Breast epithelium (tissue), 4 donors: ENCODE measurements at regions not wholly inside any gene's neighbourhood (a gene's known extent, or its start where the extent isn't known, plus 50 kb on each side); places are given as distances from the start of the nearest gene placed in this dataset.

Source experiments
- DNase-seq, 2 donors: peaks; one replicate each; pipeline ENCODE4 v3.0.0-alpha.2; 2019; ENCODE audit warnings: low spot score in 2 of 2
- H3K27ac ChIP-seq, 2 donors: fragments of 200-600 bp; sonication (generic) in 1 of 2; one replicate each; pipeline ENCODE4 v1.5.1; 2016 to 2019; ENCODE audit warnings: mild to moderate bottlenecking in 1 of 2
- H3K27me3 ChIP-seq, 2 donors: fragments of 200-600 bp; sonication (generic) in 1 of 2; one replicate each; pipeline versions ENCODE4 v1.5.1 to v1.6.0; 2017 to 2019; ENCODE audit warnings: control low read depth in 1 of 2, mild to moderate bottlenecking in 1 of 2
- H3K36me3 ChIP-seq: fragments of 200-600 bp; one replicate; pipeline ENCODE4 v1.5.1; 2019
- H3K4me1 ChIP-seq, 2 donors: fragments of 200-600 bp; sonication (generic); one replicate each; pipeline ENCODE4 v1.5.1; 2016 to 2019; ENCODE audit warnings: control low read depth in 1 of 2
- H3K4me3 ChIP-seq, 3 donors: fragments of 200-600 bp; sonication (generic); 1 replicate in 2 of 3; 2 replicates in 1 of 3; pipeline ENCODE4 v1.5.1; 2016 to 2019; ENCODE audit warnings: mild to moderate bottlenecking in 3 of 3, moderate library complexity in 2 of 3
- H3K9me3 ChIP-seq, 2 donors: fragments of 200-600 bp; sonication (generic) in 1 of 2; one replicate each; pipeline ENCODE4 v1.5.1; 2016 to 2019; ENCODE audit warnings: control low read depth in 1 of 2
- CTCF ChIP-seq, 3 donors: fragments of 450-650 bp; IDR thresholded peaks; one replicate each; pipeline ENCODE4 v1.5.1; 2016 to 2017; ENCODE audit warnings: antibody characterized with exemption in 3 of 3, mild to moderate bottlenecking in 3 of 3, moderate library complexity in 3 of 3
- POLR2A ChIP-seq: fragments of 450-650 bp; IDR thresholded peaks from one replicate; pipeline ENCODE4 v1.6.1; 2016; ENCODE audit warnings: antibody characterized with exemption, mild to moderate bottlenecking, moderate library complexity
- POLR2AphosphoS5 ChIP-seq, 3 donors: sonication (generic); formaldehyde crosslinking; IDR thresholded peaks; one replicate each; pipeline ENCODE4 v1.6.1; 2017; ENCODE audit warnings: antibody characterized with exemption in 3 of 3
- intact Hi-C: fragments of 100-400 bp; cut with DNase I; formaldehyde crosslinking; loops from one replicate; pipeline ENCODE4 v1.15.1; 2023; ENCODE audit warnings: low total_unique reads

- H3K27ac ChIP-seq, result no peak overlapping the region
- no peak overlapping the region for H3K4me3 ChIP-seq
- no peak for DNase-seq
- H3K4me1 ChIP-seq, result no peaks in the 10 kb centered on the region
- no peaks in the 10 kb centered on the region for H3K27me3 ChIP-seq
- no peak for TF ChIP-seq CTCF (IDR thresholded peaks at IDR 0.05)
- TF ChIP-seq POLR2AphosphoS5 (IDR thresholded peaks at IDR 0.05), result no peak
- TF ChIP-seq POLR2A, result no peak
- H3K9me3 ChIP-seq, result no peaks in the 10 kb centered on the region
- intact Hi-C loops, result no loop called here
- H3K36me3 ChIP-seq, result no peaks in the 10 kb centered on the region
Measured at GRCh38 chr3:165522386-165522785, 314.8 kb downstream of the BCHE start.

GRCh38 chr3:165521131-165521871 is 315.9 kb downstream of the BCHE start:
- no peak overlapping the region for H3K27ac ChIP-seq
- H3K27me3 ChIP-seq, result no peaks in the 10 kb centered on the region
- no peaks in the 10 kb centered on the region for H3K4me1 ChIP-seq
- no peaks in the 10 kb centered on the region for H3K9me3 ChIP-seq
- intact Hi-C loops, result no loop called here
- TF ChIP-seq POLR2AphosphoS5 (IDR thresholded peaks at IDR 0.05) (no peak), POLR2A (no peak), CTCF (IDR thresholded peaks at IDR 0.05) (no peak)
- H3K36me3 ChIP-seq, result no peaks in the 10 kb centered on the region
- DNase-seq, result no peak
- no peak overlapping the region for H3K4me3 ChIP-seq

- no peaks in the 10 kb centered on the region for H3K36me3 ChIP-seq
- no peaks in the 10 kb centered on the region for H3K9me3 ChIP-seq
- no peaks in the 10 kb centered on the region for H3K27me3 ChIP-seq
- H3K4me1 ChIP-seq, result no peaks in the 10 kb centered on the region
- TF ChIP-seq POLR2A (no peak), POLR2AphosphoS5 (IDR thresholded peaks at IDR 0.05) (no peak), CTCF (IDR thresholded peaks at IDR 0.05) (no peak)
- no peak overlapping the region for H3K4me3 ChIP-seq
- DNase-seq, result no peak
- no peak overlapping the region for H3K27ac ChIP-seq
- intact Hi-C loops, result no loop called here
Measured at GRCh38 chr3:165519687-165520086, 317.5 kb downstream of the BCHE start.

GRCh38 chr3:165518346-165518745 is 318.9 kb downstream of the BCHE start:
- Histone ChIP-seq H3K9me3 (no peaks in the 10 kb centered on the region), H3K36me3 (no peaks in the 10 kb centered on the region)

More at GRCh38 chr3:165518346-165518745, 318.9 kb downstream of the BCHE start:
- DNase-seq, result no peak
- no peak for TF ChIP-seq CTCF (IDR thresholded peaks at IDR 0.05)
- no peak for TF ChIP-seq POLR2A
- TF ChIP-seq POLR2AphosphoS5 (IDR thresholded peaks at IDR 0.05), result no peak
- Histone ChIP-seq H3K4me3 (no peak overlapping the region), H3K4me1 (no peaks in the 10 kb centered on the region), H3K27ac (no peak overlapping the region), H3K27me3 (no peaks in the 10 kb centered on the region)
- intact Hi-C loops, result no loop called here
